HG02763 (cell line): ENCODE measurements at regions not wholly inside any gene's neighbourhood (a gene's known extent, or its start where the extent isn't known, plus 50 kb on each side); places are given as distances from the start of the nearest gene placed in this dataset.

Experiments used
- ATAC-seq: cut with Tn5 transposase; IDR thresholded peaks from one replicate; pipeline ENCODE4 v1.9.1; 2021; ENCODE audit warnings: mild to moderate bottlenecking, moderate library complexity; ENCODE audit not compliant: unreplicated experiment

- no peak for ATAC-seq
Observed at GRCh38 chr5:145708169-145708568, 127.0 kb downstream of the PRELID2 start.

- ATAC-seq = no peak
Observed at GRCh38 chr5:145704724-145705123, 130.4 kb downstream of the PRELID2 start.

GRCh38 chr5:145703856-145704255 is 131.3 kb downstream of the PRELID2 start:
- no peak for ATAC-seq

- no peak for ATAC-seq
Observed at GRCh38 chr5:145701404-145701803, 133.7 kb downstream of the PRELID2 start.

GRCh38 chr5:145699846-145700245 is 135.3 kb downstream of the PRELID2 start:
- no peak for ATAC-seq

- ATAC-seq = no peak
Observed at GRCh38 chr5:145697251-145697990, 137.7 kb downstream of the PRELID2 start.

- no peak for ATAC-seq
Observed at GRCh38 chr5:145689235-145689634, 145.9 kb downstream of the PRELID2 start.

GRCh38 chr5:145687943-145688342 is 147.2 kb downstream of the PRELID2 start:
- no peak for ATAC-seq

GRCh38 chr5:145685417-145685816 is 149.7 kb downstream of the PRELID2 start:
- no peak for ATAC-seq

GRCh38 chr5:145683431-145683830 is 151.7 kb downstream of the PRELID2 start:
- no peak for ATAC-seq

- ATAC-seq = no peak
Observed at GRCh38 chr5:145682197-145682899, 152.8 kb downstream of the PRELID2 start.

GRCh38 chr5:145681686-145682085 is 153.5 kb downstream of the PRELID2 start:
- peak; percentile 89 for ATAC-seq

GRCh38 chr5:145681216-145681615 is 153.9 kb downstream of the PRELID2 start:
- no peak for ATAC-seq

GRCh38 chr5:145680767-145681166 is 154.4 kb downstream of the PRELID2 start:
- no peak for ATAC-seq

- ATAC-seq = no peak
Observed at GRCh38 chr5:145680169-145680568, 155.0 kb downstream of the PRELID2 start.

GRCh38 chr5:145678255-145678654 is 156.9 kb downstream of the PRELID2 start:
- no peak for ATAC-seq

- no peak for ATAC-seq
Observed at GRCh38 chr5:145673786-145674185, 161.4 kb downstream of the PRELID2 start.

GRCh38 chr5:145668714-145669113 is 166.4 kb downstream of the PRELID2 start:
- no peak for ATAC-seq

- ATAC-seq = no peak
Observed at GRCh38 chr5:145667742-145668141, 167.4 kb downstream of the PRELID2 start.

GRCh38 chr5:145666591-145666990 is 168.6 kb downstream of the PRELID2 start:
- ATAC-seq = no peak

GRCh38 chr5:145661737-145662485 is 173.2 kb downstream of the PRELID2 start:
- no peak for ATAC-seq
